Astrocyte of the spinal cord (primary cell): ENCODE measurements at regions not wholly inside any gene's neighbourhood (a gene's known extent, or its start where the extent isn't known, plus 50 kb on each side); places are given as distances from the start of the nearest gene placed in this dataset.

ENCODE experiments used
- DNase-seq: peaks from one replicate; pipeline ENCODE4 v3.0.0; 2011; ENCODE audit warnings: low read depth, low spot score
- H3K4me3 ChIP-seq: 2 replicates; pipeline ENCODE4 v1.5.1; 2011; ENCODE audit warnings: low read depth, mild to moderate bottlenecking, low read length, moderate library complexity
- in situ Hi-C: cut with HindIII; loops from 2 replicates; pipeline ENCODE4 v1.10.0; 2017; ENCODE audit warnings: low sequenced_read_pairs
- TF ChIP-seq, protein P1 (sequence below): IDR thresholded peaks from 2 replicates; pipeline ENCODE4 v1.5.1; 2012; ENCODE audit warnings: low read depth, mild to moderate bottlenecking, low read length, inconsistent platforms

DNA sequence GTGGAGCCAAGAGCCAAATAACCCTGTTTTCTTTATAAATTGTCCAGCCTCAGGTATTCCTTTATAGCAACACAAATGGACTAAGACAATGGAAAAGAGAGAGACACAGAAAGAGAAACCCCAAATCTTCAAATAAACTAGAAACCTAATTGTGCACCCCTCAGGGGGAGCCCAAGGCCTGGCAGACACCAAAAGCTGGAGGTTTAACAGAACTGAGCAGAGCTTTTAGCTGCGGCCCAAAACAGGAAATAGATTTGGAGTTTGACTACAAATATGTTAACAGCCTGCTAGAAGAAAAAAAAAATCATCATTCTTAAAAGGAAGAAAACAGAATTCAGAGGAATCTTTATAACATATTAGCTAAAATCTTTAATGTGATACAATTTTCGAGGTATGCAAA lies 1135.0 kb downstream of the GATA3 start:
- in situ Hi-C loops, result no loop called here
- no peak overlapping the region for H3K4me3 ChIP-seq
- TF ChIP-seq, protein P1, sequence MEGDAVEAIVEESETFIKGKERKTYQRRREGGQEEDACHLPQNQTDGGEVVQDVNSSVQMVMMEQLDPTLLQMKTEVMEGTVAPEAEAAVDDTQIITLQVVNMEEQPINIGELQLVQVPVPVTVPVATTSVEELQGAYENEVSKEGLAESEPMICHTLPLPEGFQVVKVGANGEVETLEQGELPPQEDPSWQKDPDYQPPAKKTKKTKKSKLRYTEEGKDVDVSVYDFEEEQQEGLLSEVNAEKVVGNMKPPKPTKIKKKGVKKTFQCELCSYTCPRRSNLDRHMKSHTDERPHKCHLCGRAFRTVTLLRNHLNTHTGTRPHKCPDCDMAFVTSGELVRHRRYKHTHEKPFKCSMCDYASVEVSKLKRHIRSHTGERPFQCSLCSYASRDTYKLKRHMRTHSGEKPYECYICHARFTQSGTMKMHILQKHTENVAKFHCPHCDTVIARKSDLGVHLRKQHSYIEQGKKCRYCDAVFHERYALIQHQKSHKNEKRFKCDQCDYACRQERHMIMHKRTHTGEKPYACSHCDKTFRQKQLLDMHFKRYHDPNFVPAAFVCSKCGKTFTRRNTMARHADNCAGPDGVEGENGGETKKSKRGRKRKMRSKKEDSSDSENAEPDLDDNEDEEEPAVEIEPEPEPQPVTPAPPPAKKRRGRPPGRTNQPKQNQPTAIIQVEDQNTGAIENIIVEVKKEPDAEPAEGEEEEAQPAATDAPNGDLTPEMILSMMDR, result no peak
- DNase-seq, result no peak

DNA sequence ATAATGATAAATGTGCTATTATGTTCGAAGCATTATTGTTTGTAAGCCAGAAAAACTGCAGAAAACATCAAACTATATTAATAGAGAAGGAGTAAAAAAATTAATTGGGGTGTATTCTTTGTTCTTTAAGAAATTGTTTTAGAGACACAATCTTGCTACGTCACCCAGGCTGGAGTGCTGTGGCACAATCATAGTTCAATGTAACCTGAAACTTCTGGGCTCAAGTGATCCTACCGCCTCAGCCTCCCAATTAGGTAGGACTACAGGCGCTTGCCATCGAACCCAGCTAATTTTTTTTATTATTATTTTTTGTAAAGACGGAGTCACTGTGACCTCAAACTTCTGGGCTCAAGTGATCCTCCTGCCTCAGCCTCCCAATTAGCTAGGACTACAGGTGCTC lies 1138.6 kb downstream of the GATA3 start:
- no peak for DNase-seq
- in situ Hi-C loops, result no loop called here
- H3K4me3 ChIP-seq, result no peak overlapping the region
- TF ChIP-seq, protein P1, result no peak

DNA sequence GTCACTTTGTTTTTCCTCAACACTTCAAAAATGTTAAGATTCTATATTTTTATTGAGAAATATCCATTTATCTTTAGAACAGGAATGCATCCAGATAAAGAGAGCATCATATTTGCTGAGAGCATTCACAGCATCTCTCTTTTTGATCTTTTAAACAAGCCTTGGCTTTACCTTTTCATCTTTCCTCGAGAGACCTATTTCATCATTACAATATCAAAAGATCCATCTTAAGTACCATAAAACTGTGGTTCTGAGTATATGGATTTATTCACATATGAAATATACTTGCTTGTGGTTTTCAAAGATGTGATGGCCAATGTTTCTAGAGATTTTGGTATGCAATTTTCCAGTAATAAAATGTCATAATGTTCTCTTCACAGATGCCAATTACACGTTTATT lies 1140.9 kb downstream of the GATA3 start:
- DNase-seq, result no peak
- H3K4me3 ChIP-seq, result no peak overlapping the region
- in situ Hi-C loops, result no loop called here
- TF ChIP-seq, protein P1, result no peak

DNA sequence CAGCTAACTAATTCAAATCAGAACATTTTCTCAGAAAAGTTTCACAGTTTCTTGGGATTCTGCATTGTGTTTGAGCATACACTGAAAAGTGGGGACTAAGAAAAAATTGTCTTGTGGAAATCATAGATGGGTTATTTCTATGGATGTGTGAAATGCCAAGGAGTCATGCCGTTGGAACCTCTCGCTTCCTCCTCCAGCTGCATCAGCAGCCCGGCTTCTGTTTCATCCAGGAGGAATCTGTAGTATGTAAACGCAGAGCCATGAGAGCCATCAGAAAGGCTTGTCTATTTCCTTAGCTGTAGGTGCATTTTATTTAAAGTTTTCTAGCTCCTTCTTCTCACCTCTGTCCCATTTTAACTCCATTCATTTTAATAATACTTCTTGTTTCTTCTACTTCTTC lies 1144.1 kb downstream of the GATA3 start:
- in situ Hi-C loops, result no loop called here

DNA sequence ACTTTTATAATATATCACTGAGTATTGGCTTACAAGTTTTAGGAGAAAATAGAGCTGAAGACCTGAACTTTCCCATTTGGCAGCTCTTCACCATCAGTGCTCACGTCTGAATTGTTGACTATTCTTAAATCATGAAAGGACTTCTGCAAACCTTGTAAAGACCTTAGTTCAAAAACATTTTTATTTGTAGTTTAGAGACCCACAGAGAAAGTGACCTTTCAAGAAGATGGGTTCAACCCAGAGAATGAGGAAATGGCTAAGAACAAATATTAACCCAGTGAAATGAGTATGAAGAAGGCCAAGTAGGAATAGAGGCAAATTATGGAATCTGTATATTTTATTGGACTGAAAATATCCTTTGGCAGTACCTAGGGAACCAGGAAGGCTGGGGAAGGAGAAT lies 1151.1 kb downstream of the GATA3 start:
- in situ Hi-C loops, result no loop called here
- no peak overlapping the region for H3K4me3 ChIP-seq
- TF ChIP-seq, protein P1, result no peak
- DNase-seq, result no peak

More for the DNA sequence above, 1144.1 kb downstream of the GATA3 start:
- peak; percentile 57 for DNase-seq
- no peak overlapping the region for H3K4me3 ChIP-seq
- TF ChIP-seq, protein P1, result no peak

DNA sequence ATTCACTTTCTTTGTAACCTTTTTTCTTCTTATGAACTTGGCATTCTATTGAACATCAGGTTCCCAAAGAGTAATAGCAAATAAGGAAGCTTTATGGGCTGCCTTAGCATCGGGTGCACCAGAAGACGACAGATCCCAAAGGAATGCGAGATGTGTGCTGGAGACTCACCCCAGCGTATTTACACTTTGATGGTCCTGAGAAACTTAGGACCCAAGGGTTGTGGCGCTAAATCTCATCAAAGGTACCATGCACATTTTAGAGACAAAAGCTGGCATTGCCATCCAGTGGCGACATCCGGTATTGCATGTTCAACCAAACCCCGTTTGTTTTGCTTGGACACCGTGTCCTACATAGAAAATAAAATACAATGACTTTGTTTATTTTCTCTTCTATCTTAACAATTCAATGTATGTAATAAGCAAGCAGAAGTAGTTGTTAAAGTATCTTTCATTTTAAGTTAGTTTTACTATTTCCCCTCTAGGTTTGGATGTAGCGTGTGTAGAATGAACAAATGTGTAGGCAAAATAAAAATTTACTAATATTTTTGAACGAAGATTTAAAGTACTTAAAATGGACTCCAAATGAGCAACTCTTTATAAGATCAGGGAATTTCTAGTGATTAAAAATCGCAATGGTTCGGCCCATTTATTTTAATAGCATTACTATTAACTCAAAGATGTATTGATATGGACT lies 1154.8 kb downstream of the GATA3 start:
- TF ChIP-seq, protein P1, result peak; percentile 88
- DNase-seq, result peak; percentile 63
- in situ Hi-C loops, result no loop called here
- no peak overlapping the region for H3K4me3 ChIP-seq
